OCI-LY1 (cell line): ENCODE measurements at regions not wholly inside any gene's neighbourhood (a gene's known extent, or its start where the extent isn't known, plus 50 kb on each side); places are given as distances from the start of the nearest gene placed in this dataset.

Experiments used
- H2AFZ ChIP-seq: fragments of 200-600 bp; sonication (generic), shearing (Covaris generic); 2 replicates; pipeline ENCODE4 v1.6.0; 2014; ENCODE audit warnings: antibody characterized with exemption, mild to moderate bottlenecking, low read length
- H3F3A ChIP-seq: fragments of 200-600 bp; sonication (generic), shearing (Covaris generic); 2 replicates; pipeline ENCODE4 v1.6.0; 2014; ENCODE audit warnings: mild to moderate bottlenecking, antibody characterized with exemption, low read length, moderate library complexity; ENCODE audit not compliant: insufficient read depth
- H3K27ac ChIP-seq: fragments of 200-600 bp; sonication (generic); 2 replicates; pipeline ENCODE4 v1.5.1; 2014; ENCODE audit warnings: low read length, mixed run types, mild to moderate bottlenecking, low read depth; ENCODE audit not compliant: poor library complexity, severe bottlenecking
- H3K27me3 ChIP-seq: fragments of 200-600 bp; sonication (generic); 2 replicates; pipeline ENCODE4 v1.6.0; 2014; ENCODE audit warnings: antibody characterized with exemption, mild to moderate bottlenecking, low read length, moderate library complexity; ENCODE audit not compliant: insufficient read depth
- H3K36me3 ChIP-seq: fragments of 200-600 bp; sonication (generic); 2 replicates; pipeline ENCODE4 v1.6.1; 2014; ENCODE audit warnings: mild to moderate bottlenecking, antibody characterized with exemption, low read length, moderate library complexity, mixed read lengths; ENCODE audit not compliant: insufficient read depth
- H3K4me1 ChIP-seq: fragments of 200-600 bp; sonication (generic); 2 replicates; pipeline ENCODE4 v1.5.1; 2014; ENCODE audit warnings: mild to moderate bottlenecking, low read length, moderate library complexity; ENCODE audit not compliant: insufficient read depth, severe bottlenecking
- H3K4me2 ChIP-seq: fragments of 200-600 bp; sonication (generic), shearing (Covaris generic); 2 replicates; pipeline ENCODE4 v1.6.1; 2014; ENCODE audit warnings: low read length
- H3K4me3 ChIP-seq: fragments of 200-600 bp; sonication (generic); 2 replicates; pipeline ENCODE4 v1.5.1; 2014; ENCODE audit warnings: low read length, low read depth, mild to moderate bottlenecking, mixed read lengths; ENCODE audit not compliant: poor library complexity, severe bottlenecking
- H3K79me2 ChIP-seq: fragments of 200-600 bp; shearing (Covaris generic); 2 replicates; pipeline ENCODE4 v1.6.1; 2016; ENCODE audit warnings: mixed run types, low read length, mixed read lengths; ENCODE audit not compliant: insufficient read depth
- H3K9ac ChIP-seq: fragments of 200-600 bp; sonication (generic), shearing (Covaris generic); 2 replicates; pipeline ENCODE4 v1.6.1; 2014; ENCODE audit warnings: mild to moderate bottlenecking, low read length, mixed read lengths
- H3K9me2 ChIP-seq: fragments of 200-600 bp; sonication (generic), shearing (Covaris generic); 2 replicates; pipeline ENCODE4 v1.6.1; 2014; ENCODE audit warnings: low read depth, mild to moderate bottlenecking, low read length, mixed read lengths
- H3K9me3 ChIP-seq: fragments of 200-600 bp; shearing (Covaris generic); 2 replicates; pipeline ENCODE4 v1.6.1; 2014; ENCODE audit warnings: low read length, mixed read lengths
- H4K20me1 ChIP-seq: fragments of 200-600 bp; sonication (generic), shearing (Covaris generic); 2 replicates; pipeline ENCODE4 v1.6.0; 2016; ENCODE audit warnings: mild to moderate bottlenecking, low read length; ENCODE audit not compliant: insufficient read depth
- CTCF ChIP-seq: fragments of 200-600 bp; sonication (generic), shearing (Covaris generic); IDR thresholded peaks from 2 replicates; pipeline ENCODE4 v1.5.1; 2017; ENCODE audit warnings: mild to moderate bottlenecking, antibody characterized with exemption, low read length, moderate library complexity, mixed read lengths
- EZH2 ChIP-seq: fragments of 200-600 bp; sonication (generic), shearing (Covaris generic); IDR thresholded peaks from 2 replicates; pipeline ENCODE4 v1.8.0; 2017; ENCODE audit warnings: borderline replicate concordance, mixed run types, mild to moderate bottlenecking, antibody characterized with exemption, low read length, moderate library complexity, mixed read lengths

GRCh38 chr15:79169526-79170133 is 79.0 kb upstream of the RASGRF1 start:
- Histone ChIP-seq H2AFZ (no peak overlapping the region), H4K20me1 (no peaks in the 10 kb centered on the region), H3K4me3 (no peak overlapping the region), H3K4me2 (no peak overlapping the region), H3K27ac (no peak overlapping the region), H3K9ac (no peak overlapping the region), H3K9me2 (no peaks in the 10 kb centered on the region), H3K36me3 (no peaks in the 10 kb centered on the region), H3K9me3 (no peaks in the 10 kb centered on the region), H3K4me1 (peaks cover 10% of the 10 kb centered on the region), H3F3A (no peaks in the 10 kb centered on the region), H3K27me3 (peaks cover 18% of the 10 kb centered on the region), H3K79me2 (no peaks in the 10 kb centered on the region)
- TF ChIP-seq CTCF (no peak), EZH2 (no peak)

- Histone ChIP-seq H3K9ac (no peak overlapping the region), H4K20me1 (no peaks in the 10 kb centered on the region), H3K9me3 (no peaks in the 10 kb centered on the region), H2AFZ (no peak overlapping the region), H3K4me2 (no peak overlapping the region), H3K36me3 (no peaks in the 10 kb centered on the region), H3K27me3 (peaks cover 22% of the 10 kb centered on the region), H3K9me2 (no peaks in the 10 kb centered on the region), H3F3A (no peaks in the 10 kb centered on the region), H3K27ac (no peak overlapping the region), H3K4me1 (peaks cover 10% of the 10 kb centered on the region), H3K79me2 (no peaks in the 10 kb centered on the region), H3K4me3 (no peak overlapping the region)
- TF ChIP-seq EZH2 (no peak), CTCF (no peak)
These were observed 78.4 kb upstream of the RASGRF1 start for GRCh38 chr15:79168922-79169456.

GRCh38 chr15:79167776-79168175 is 77.2 kb upstream of the RASGRF1 start:
- Histone ChIP-seq H3F3A (no peaks in the 10 kb centered on the region), H3K36me3 (no peaks in the 10 kb centered on the region), H4K20me1 (no peaks in the 10 kb centered on the region), H3K4me3 (no peak overlapping the region), H3K9me2 (no peaks in the 10 kb centered on the region), H2AFZ (no peak overlapping the region), H3K4me2 (no peak overlapping the region), H3K4me1 (peaks cover 10% of the 10 kb centered on the region), H3K9ac (no peak overlapping the region), H3K79me2 (no peaks in the 10 kb centered on the region), H3K27me3 (peaks cover 24% of the 10 kb centered on the region), H3K27ac (no peak overlapping the region), H3K9me3 (no peaks in the 10 kb centered on the region)
- TF ChIP-seq CTCF = no peak
- TF ChIP-seq EZH2 = no peak
